DND-41 (cell line): ENCODE measurements at regions not wholly inside any gene's neighbourhood (a gene's known extent, or its start where the extent isn't known, plus 50 kb on each side); places are given as distances from the start of the nearest gene placed in this dataset.

Source experiments
- CTCF ChIP-seq: IDR thresholded peaks from 2 replicates; pipeline ENCODE4 v1.5.1; 2012; ENCODE audit warnings: borderline replicate concordance, low read length, moderate library complexity, mild to moderate bottlenecking; ENCODE audit not compliant: poor library complexity, severe bottlenecking; ENCODE audit errors: extremely low read depth
- EZH2 ChIP-seq: IDR thresholded peaks from 3 replicates; pipeline ENCODE4 v1.6.1; 2012; ENCODE audit warnings: borderline replicate concordance, low read depth, mild to moderate bottlenecking, moderate library complexity, low read length, inconsistent platforms; ENCODE audit not compliant: severe bottlenecking

GRCh38 chr4:11597506-11597905 is 168.8 kb upstream of the HS3ST1 start:
- no peak for TF ChIP-seq CTCF
- TF ChIP-seq EZH2: no peak
